Endothelial cell of umbilical vein (primary cell): ENCODE measurements at regions not wholly inside any gene's neighbourhood (a gene's known extent, or its start where the extent isn't known, plus 50 kb on each side); places are given as distances from the start of the nearest gene placed in this dataset.
"Not testable (repeated sequence)": the region's sequence is repeated elsewhere in the genome, so short reads cannot be mapped to it uniquely, and the experiment has no call there.

ENCODE experiments used
- BruUV-seq: library from RNA; stranded (reverse); fragments of 400-500 nt; replicated peaks from 2 replicates; lab custom pipeline; 2021; lab: Mats Ljungman, UMichigan
- CTCF ChIA-PET: fragments of 300-600, 350-600 bp; sonication (Branson Sonifier 250); formaldehyde crosslinking; loops from one replicate; lab custom pipeline; 2021; ENCODE audit warnings: antibody characterized with exemption, inconsistent platforms; lab: Charles Lee
- POLR2A ChIA-PET: fragments of 300-600, 350-600 bp; sonication (Branson Sonifier 250); formaldehyde crosslinking; loops from one replicate; lab custom pipeline; 2021; ENCODE audit warnings: antibody characterized with exemption, inconsistent platforms; lab: Charles Lee
- DNase-seq: peaks from one replicate; pipeline ENCODE4 v3.0.0-alpha.2; 2011; ENCODE audit warnings: low read depth, low spot score
- FAIRE-seq: peaks from 2 replicates; lab custom pipeline; 2011; peaks lifted over from hg19 to GRCh38; lab: Jason Lieb, UNC
- H2AFZ ChIP-seq: 2 replicates; pipeline ENCODE4 v1.6.0; 2012; ENCODE audit warnings: low read depth, low read length, control low read depth, inconsistent platforms
- H3K27ac ChIP-seq: 2 replicates; pipeline ENCODE4 v1.5.1; 2011; ENCODE audit warnings: low read depth, mild to moderate bottlenecking, control low read depth, low read length, moderate library complexity; ENCODE audit not compliant: insufficient read depth
- H3K27me3 ChIP-seq, 2 experiments: 2 replicates each; pipeline versions ENCODE4 v1.6.0 to v1.6.1; 2011; ENCODE audit warnings: low read length in 2 of 2, mixed read lengths in 1 of 2; ENCODE audit not compliant: control insufficient read depth in 2 of 2, insufficient read depth in 2 of 2
- H3K36me3 ChIP-seq, 2 experiments: 2 replicates in 1 of 2; 3 replicates in 1 of 2; pipeline ENCODE4 v1.5.1; 2011; ENCODE audit warnings: low read length in 2 of 2, mild to moderate bottlenecking in 1 of 2, moderate library complexity in 1 of 2; ENCODE audit not compliant: control insufficient read depth in 2 of 2, insufficient read depth in 2 of 2; ENCODE audit errors: extremely low read depth in 1 of 2
- H3K4me1 ChIP-seq: 3 replicates; pipeline ENCODE4 v1.5.1; 2011; ENCODE audit warnings: mild to moderate bottlenecking, low read length; ENCODE audit not compliant: control insufficient read depth, insufficient read depth; ENCODE audit errors: extremely low read depth
- H3K4me2 ChIP-seq: 2 replicates; pipeline ENCODE4 v1.6.1; 2011; ENCODE audit warnings: low read length, control low read depth, mixed read lengths; ENCODE audit not compliant: insufficient read depth
- H3K4me3 ChIP-seq, 3 experiments: fragments of 200-600 bp in 1 of 3; sonication (generic), shearing (Covaris generic) in 1 of 3; replicated peaks in 1 of 3; 2 replicates each; pipeline ENCODE4 v1.5.1; 2011 to 2016; ENCODE audit warnings: control low read depth in 3 of 3, low read length in 3 of 3, mild to moderate bottlenecking in 2 of 3, inconsistent platforms in 1 of 3, low read depth in 1 of 3, moderate library complexity in 1 of 3; ENCODE audit not compliant: insufficient read depth in 1 of 3
- H3K79me2 ChIP-seq: 2 replicates; pipeline ENCODE4 v1.6.0; 2012; ENCODE audit warnings: low read length, inconsistent platforms; ENCODE audit not compliant: control insufficient read depth, insufficient read depth
- H3K9ac ChIP-seq: replicated peaks from 2 replicates; pipeline ENCODE3; 2011; ENCODE audit warnings: low read length, control low read depth; ENCODE audit not compliant: insufficient read depth; ENCODE audit errors: extremely low read depth
- H3K9me1 ChIP-seq: replicated peaks from 3 replicates; pipeline ENCODE4 v1.6.0; 2011; ENCODE audit warnings: mild to moderate bottlenecking, low read length; ENCODE audit not compliant: control insufficient read depth, insufficient read depth; ENCODE audit errors: extremely low read depth
- H3K9me3 ChIP-seq: replicated peaks from 2 replicates; pipeline ENCODE4 v1.5.1; 2012; ENCODE audit warnings: low read length, inconsistent platforms; ENCODE audit not compliant: control insufficient read depth, insufficient read depth
- H4K20me1 ChIP-seq: replicated peaks from 2 replicates; pipeline ENCODE3; 2011; ENCODE audit warnings: mild to moderate bottlenecking, low read length; ENCODE audit not compliant: control insufficient read depth, insufficient read depth; ENCODE audit errors: extremely low read depth
- JUN ChIP-seq: IDR thresholded peaks from 2 replicates; pipeline ENCODE4 v1.6.1; 2011; ENCODE audit warnings: borderline replicate concordance, low read depth; ENCODE audit not compliant: insufficient read length, insufficient read depth
- POLR2AphosphoS5 ChIP-seq: IDR thresholded peaks from 2 replicates; pipeline ENCODE4 v1.6.1; 2012; ENCODE audit warnings: low read depth, mild to moderate bottlenecking, control low read depth, low read length, moderate library complexity; ENCODE audit not compliant: insufficient read depth
- dilution Hi-C: fragments of 300-500 bp; cut with MboI; formaldehyde crosslinking; loops from one replicate; pipeline ENCODE4 v1.15.0; 2019; ENCODE audit warnings: low sequenced_read_pairs; ENCODE audit not compliant: extremely low pct_ligation_motif_present
- intact Hi-C: fragments of 100-400 bp; cut with micrococcal nuclease; formaldehyde crosslinking; loops from one replicate; pipeline ENCODE4 v1.10.0; 2022

- CTCF ChIA-PET = interaction anchor here (1.6 to 5.6 kb wide), 2 partner anchors 12 to 316 kb away, joined by 4 to 132 read pairs; no protein-coding TSS in a partner anchor
- H3K4me1 ChIP-seq, H3K9ac ChIP-seq, FAIRE-seq, H3K27ac ChIP-seq, H3K4me2 ChIP-seq, DNase-seq, H3K9me3 ChIP-seq, H3K79me2 ChIP-seq, H3K9me1 ChIP-seq, H4K20me1 ChIP-seq, dilution Hi-C loops, H3K27me3 ChIP-seq, POLR2A ChIA-PET, BruUV-seq, H3K4me3 ChIP-seq, H3K36me3 ChIP-seq, intact Hi-C loops, H2AFZ ChIP-seq: not testable (repeated sequence)
These were observed 198.0 kb downstream of the LRRC70 start for GRCh38 chr5:62776592-62776991.

- H3K4me3 ChIP-seq = no peak overlapping the region
- dilution Hi-C loops (no loop called here), intact Hi-C loops (no loop called here)
- CTCF ChIA-PET = interaction anchor here (3.5 kb wide), 1 partner anchor 313 kb away, joined by 11 read pairs; no protein-coding TSS in a partner anchor
- TF ChIP-seq JUN (no peak), POLR2AphosphoS5 (no peak)
- no peaks in the 10 kb centered on the region for H3K27me3 ChIP-seq
- no peaks in the 10 kb centered on the region for H3K79me2 ChIP-seq
- H3K4me1 ChIP-seq = no peaks in the 10 kb centered on the region
- POLR2A ChIA-PET = no interaction called here
- H3K36me3 ChIP-seq = no peaks in the 10 kb centered on the region
- no peak overlapping the region for H2AFZ ChIP-seq
- FAIRE-seq (no peak), DNase-seq (no peak)
- H3K4me2 ChIP-seq = no peak overlapping the region
- no peaks in the 10 kb centered on the region for H4K20me1 ChIP-seq
- no TSS peak for BruUV-seq
- H3K9me3 ChIP-seq = no peaks in the 10 kb centered on the region
- H3K9ac ChIP-seq = no peak overlapping the region
- H3K27ac ChIP-seq = no peak overlapping the region
- no peaks in the 10 kb centered on the region for H3K9me1 ChIP-seq
These were observed 194.8 kb downstream of the LRRC70 start for GRCh38 chr5:62773460-62773859.
